B cell (primary cell): ENCODE measurements at regions not wholly inside any gene's neighbourhood (a gene's known extent, or its start where the extent isn't known, plus 50 kb on each side); places are given as distances from the start of the nearest gene placed in this dataset.
"Not testable (repeated sequence)": the region's sequence is repeated elsewhere in the genome, so short reads cannot be mapped to it uniquely, and the experiment has no call there.

ENCODE experiments used
- CTCF ChIP-seq: fragments of 200-600 bp; IDR thresholded peaks from one replicate; pipeline ENCODE4 v1.8.0; 2022; ENCODE audit warnings: antibody characterized with exemption, mild to moderate bottlenecking
- EZH2 ChIP-seq: IDR thresholded peaks from 2 replicates; pipeline ENCODE4 v1.6.1; 2012; ENCODE audit warnings: borderline replicate concordance, low read depth, mild to moderate bottlenecking, moderate library complexity, low read length; ENCODE audit not compliant: insufficient read depth, poor library complexity, severe bottlenecking

- TF ChIP-seq CTCF, EZH2: not testable (repeated sequence)
Observed at GRCh38 chr1:149677359-149677758, 93.7 kb downstream of the PPIAL4C start.
